ENCODE measurements at regions not wholly inside any gene's neighbourhood (a gene's known extent, or its start where the extent isn't known, plus 50 kb on each side); places are given as distances from the start of the nearest gene placed in this dataset.

- no peak for FAIRE-seq
Measured at GRCh38 chr1:208923946-208924720, 659.4 kb upstream of the CAMK1G start.

GRCh38 chr1:208924928-208925327, 658.6 kb upstream of the CAMK1G start:
- no peak for FAIRE-seq

GRCh38 chr1:208928349-208929010, 655.0 kb upstream of the CAMK1G start:
- FAIRE-seq = no peak

GRCh38 chr1:208929575-208929974, 653.9 kb upstream of the CAMK1G start:
- no peak for FAIRE-seq

GRCh38 chr1:208931936-208932335, 651.6 kb upstream of the CAMK1G start:
- FAIRE-seq = no peak

- no peak for FAIRE-seq
Measured at GRCh38 chr1:208933984-208934525, 649.5 kb upstream of the CAMK1G start.

- FAIRE-seq = no peak
Measured at GRCh38 chr1:208934933-208935332, 648.6 kb upstream of the CAMK1G start.

- no peak for FAIRE-seq
Measured at GRCh38 chr1:208935517-208936187, 647.9 kb upstream of the CAMK1G start.

- FAIRE-seq = no peak
Measured at GRCh38 chr1:208939537-208940085, 643.9 kb upstream of the CAMK1G start.

GRCh38 chr1:208942394-208943130, 641.0 kb upstream of the CAMK1G start:
- no peak for FAIRE-seq

- FAIRE-seq = no peak
Measured at GRCh38 chr1:208943291-208943690, 640.2 kb upstream of the CAMK1G start.

GRCh38 chr1:208944981-208945451, 638.5 kb upstream of the CAMK1G start:
- no peak for FAIRE-seq

- no peak for FAIRE-seq
Measured at GRCh38 chr1:208950206-208950605, 633.3 kb upstream of the CAMK1G start.

GRCh38 chr1:208951026-208951525, 632.4 kb upstream of the CAMK1G start:
- FAIRE-seq = no peak

- FAIRE-seq = no peak
Measured at GRCh38 chr1:208951908-208952307, 631.6 kb upstream of the CAMK1G start.

- no peak for FAIRE-seq
Measured at GRCh38 chr1:208962867-208963266, 620.6 kb upstream of the CAMK1G start.

GRCh38 chr1:208965351-208965750, 618.2 kb upstream of the CAMK1G start:
- no peak for FAIRE-seq

- FAIRE-seq = no peak
Measured at GRCh38 chr1:208967334-208967733, 616.2 kb upstream of the CAMK1G start.

- no peak for FAIRE-seq
Measured at GRCh38 chr1:208974717-208975116, 608.8 kb upstream of the CAMK1G start.

GRCh38 chr1:208975456-208975855, 608.1 kb upstream of the CAMK1G start:
- FAIRE-seq = no peak

GRCh38 chr1:208977012-208977411, 606.5 kb upstream of the CAMK1G start:
- no peak for FAIRE-seq

- FAIRE-seq = no peak
Measured at GRCh38 chr1:208977638-208978256, 605.8 kb upstream of the CAMK1G start.
